ENCODE measurements at regions not wholly inside any gene's neighbourhood (a gene's known extent, or its start where the extent isn't known, plus 50 kb on each side); places are given as distances from the start of the nearest gene placed in this dataset.

- no peak for DNase-seq
Observed at GRCh38 chr10:78963074-78964034, 105.4 kb upstream of the ZMIZ1 start.

GRCh38 chr10:78964274-78964951 lies 104.4 kb upstream of the ZMIZ1 start:
- no peak for DNase-seq

- DNase-seq: no peak
Observed at GRCh38 chr10:78964952-78965633, 103.7 kb upstream of the ZMIZ1 start.

GRCh38 chr10:78966182-78966787 lies 102.5 kb upstream of the ZMIZ1 start:
- DNase-seq: no peak

- no peak for DNase-seq
Observed at GRCh38 chr10:78966844-78967488, 101.8 kb upstream of the ZMIZ1 start.

- no peak for DNase-seq
Observed at GRCh38 chr10:78968300-78968942, 100.3 kb upstream of the ZMIZ1 start.

GRCh38 chr10:78968943-78969342 lies 99.8 kb upstream of the ZMIZ1 start:
- no peak for DNase-seq

- DNase-seq: no peak
Observed at GRCh38 chr10:78969719-78970118, 99.0 kb upstream of the ZMIZ1 start.

GRCh38 chr10:78970261-78970660 lies 98.5 kb upstream of the ZMIZ1 start:
- DNase-seq: no peak

GRCh38 chr10:78971094-78971682 lies 97.6 kb upstream of the ZMIZ1 start:
- no peak for DNase-seq

GRCh38 chr10:78972160-78972946 lies 96.4 kb upstream of the ZMIZ1 start:
- DNase-seq: no peak

GRCh38 chr10:78972947-78973900 lies 95.5 kb upstream of the ZMIZ1 start:
- peak; percentile 70 for DNase-seq

GRCh38 chr10:78973901-78974616 lies 94.7 kb upstream of the ZMIZ1 start:
- DNase-seq: peak; percentile 92

- DNase-seq: peak; percentile 36
Observed at GRCh38 chr10:78974617-78975317, 94.0 kb upstream of the ZMIZ1 start.

- DNase-seq: no peak
Observed at GRCh38 chr10:78975926-78976325, 92.8 kb upstream of the ZMIZ1 start.

GRCh38 chr10:78976825-78977755 lies 91.7 kb upstream of the ZMIZ1 start:
- DNase-seq: no peak

- no peak for DNase-seq
Observed at GRCh38 chr10:78979938-78980337, 88.8 kb upstream of the ZMIZ1 start.
